GM21367 (cell line): ENCODE measurements at regions not wholly inside any gene's neighbourhood (a gene's known extent, or its start where the extent isn't known, plus 50 kb on each side); places are given as distances from the start of the nearest gene placed in this dataset.

Source experiments
- ATAC-seq: cut with Tn5 transposase; IDR thresholded peaks from one replicate; pipeline ENCODE4 v1.9.1; 2021; ENCODE audit not compliant: unreplicated experiment

DNA sequence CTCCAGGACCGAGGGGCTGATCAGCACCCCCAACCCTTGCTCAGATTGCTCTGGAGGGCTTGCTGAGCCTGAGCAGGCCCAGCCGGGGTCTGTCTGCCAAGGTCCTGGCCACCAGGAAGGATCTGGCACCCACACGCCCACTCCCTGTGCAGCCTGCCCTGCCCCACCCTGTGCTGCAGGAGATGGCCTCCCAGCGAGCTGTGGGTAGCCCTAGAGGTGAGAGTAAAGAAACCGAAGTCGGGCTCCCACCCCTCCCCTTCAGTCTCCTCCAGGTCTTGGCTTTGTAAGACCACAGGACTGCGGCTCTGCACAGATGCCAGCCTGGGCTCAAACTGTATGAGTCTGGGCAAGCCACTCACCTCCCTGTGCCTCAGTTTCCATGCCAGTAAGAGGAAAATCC is 307.8 kb downstream of the BCL11B start:
- no peak for ATAC-seq

DNA sequence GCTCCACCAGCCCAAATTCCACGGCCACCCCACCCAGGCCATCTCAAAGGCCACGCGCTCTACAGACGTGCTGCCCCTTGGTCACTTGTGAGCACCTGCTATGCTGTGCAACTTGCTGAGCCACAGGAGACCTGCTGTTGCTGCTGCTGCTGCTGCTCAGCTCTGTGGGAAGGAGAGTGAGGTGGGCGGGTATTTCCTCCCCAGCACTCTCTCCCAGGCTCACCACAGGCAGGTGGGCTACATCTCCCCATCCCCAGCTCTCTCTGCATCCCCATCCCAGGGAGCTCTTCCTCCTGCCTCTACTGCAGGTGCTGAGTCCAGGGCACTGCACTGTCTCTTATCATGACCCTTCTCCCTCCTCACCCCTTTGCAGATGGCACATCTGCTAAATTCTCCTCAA is 306.9 kb downstream of the BCL11B start:
- ATAC-seq = no peak

DNA sequence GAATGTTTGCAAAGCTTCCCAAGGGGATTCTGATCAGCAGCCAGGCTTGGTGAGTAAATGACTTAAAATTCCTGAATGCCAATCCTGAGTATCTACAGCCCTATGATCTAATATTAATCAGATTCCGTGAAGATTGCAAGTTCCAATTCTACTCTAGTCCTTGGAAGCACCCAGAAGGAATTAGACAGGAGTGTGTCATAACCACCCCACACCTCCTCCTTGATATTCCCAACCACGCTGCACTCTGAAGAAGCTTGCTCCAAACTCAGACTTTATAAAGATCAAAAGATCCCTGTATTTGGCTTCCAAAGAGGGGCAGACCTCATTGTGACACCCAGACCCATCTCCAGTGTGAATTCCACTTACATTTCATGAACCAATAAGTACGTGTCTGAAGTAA is 306.0 kb downstream of the BCL11B start:
- ATAC-seq = no peak

DNA sequence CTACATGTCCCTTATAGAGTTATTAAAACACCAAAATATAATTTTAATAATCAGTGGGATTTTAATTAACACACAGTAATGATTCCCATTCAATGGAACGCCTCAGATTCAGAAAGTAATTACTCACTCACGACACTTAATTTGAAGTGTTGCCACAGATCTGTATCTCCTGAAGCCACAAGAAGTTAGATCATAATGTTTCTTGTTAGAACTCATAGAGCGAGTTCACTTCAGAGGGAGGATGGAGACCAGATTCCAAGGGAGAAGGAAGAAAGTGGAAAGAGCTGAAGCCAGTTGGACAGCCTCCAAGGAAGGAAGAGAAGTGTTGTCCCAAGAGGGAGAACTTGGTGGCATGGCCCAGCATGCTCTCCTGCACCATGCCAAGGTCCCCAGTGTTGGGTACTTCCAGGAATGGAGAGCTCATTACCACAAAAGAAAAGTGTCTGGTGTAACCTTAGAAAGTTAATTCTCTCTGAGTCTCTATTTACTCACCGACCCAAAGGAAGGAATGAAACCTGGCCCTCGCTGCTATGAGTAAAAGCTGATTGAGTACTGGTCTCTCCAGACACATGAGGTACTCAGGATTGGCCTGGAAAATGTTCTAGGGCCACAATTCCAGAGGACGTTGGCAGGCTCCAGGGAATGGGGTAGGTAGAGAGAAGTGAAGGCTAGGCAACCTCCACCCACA is 305.4 kb downstream of the BCL11B start:
- ATAC-seq = no peak

DNA sequence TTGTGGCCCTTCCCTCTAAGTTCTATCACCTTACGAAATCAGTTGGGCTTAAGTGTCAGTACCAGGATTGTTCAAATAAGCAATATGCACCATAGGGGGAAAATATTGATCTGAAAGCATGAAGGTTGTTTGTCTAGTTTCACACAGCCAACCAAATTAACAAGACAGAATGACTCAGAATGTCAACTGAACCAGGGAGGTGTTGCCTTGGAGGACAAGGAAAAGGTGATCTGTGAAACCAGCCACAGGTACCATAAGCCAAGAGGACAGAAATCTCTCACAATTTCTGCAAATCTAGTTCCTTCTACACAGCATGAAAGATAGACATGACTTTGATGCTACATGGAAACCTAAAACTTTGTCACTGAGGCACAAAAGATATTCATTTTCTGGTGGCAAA is 297.9 kb downstream of the BCL11B start:
- no peak for ATAC-seq

DNA sequence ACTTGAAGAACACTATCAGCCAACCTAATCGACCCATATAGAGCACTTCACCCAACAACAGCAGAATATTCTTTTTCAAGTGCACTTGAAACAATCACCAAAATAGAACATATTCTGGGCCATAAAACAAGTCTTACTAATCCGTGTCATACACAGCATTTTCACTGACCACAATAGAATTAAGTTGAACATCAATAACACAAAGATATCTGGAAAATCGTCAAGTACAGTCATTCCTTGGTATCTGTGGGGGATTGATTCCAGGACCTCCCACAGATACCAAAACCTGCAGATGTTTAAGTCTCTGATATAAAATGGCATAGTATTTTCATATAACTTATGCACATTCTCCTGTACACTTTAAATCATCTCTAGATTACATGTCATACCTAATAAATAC is 295.7 kb downstream of the BCL11B start:
- ATAC-seq = no peak

DNA sequence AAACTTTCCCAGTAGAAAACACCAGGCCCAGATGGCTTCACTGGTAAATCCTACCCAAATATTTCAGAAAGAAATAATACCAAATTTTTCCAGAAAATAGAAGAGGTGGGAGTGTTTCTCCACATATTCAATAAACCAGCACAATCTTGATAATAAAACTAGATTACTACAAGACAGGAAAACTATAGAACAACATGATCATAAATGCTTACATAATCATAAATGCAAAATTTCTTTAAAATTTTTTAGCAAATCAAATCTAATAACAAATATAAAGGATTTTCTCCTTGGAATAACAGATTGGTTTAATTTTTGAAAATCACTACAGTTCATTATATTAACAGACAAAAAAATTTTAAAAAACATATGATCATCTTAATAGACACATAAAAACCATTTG is 294.5 kb downstream of the BCL11B start:
- ATAC-seq = no peak

DNA sequence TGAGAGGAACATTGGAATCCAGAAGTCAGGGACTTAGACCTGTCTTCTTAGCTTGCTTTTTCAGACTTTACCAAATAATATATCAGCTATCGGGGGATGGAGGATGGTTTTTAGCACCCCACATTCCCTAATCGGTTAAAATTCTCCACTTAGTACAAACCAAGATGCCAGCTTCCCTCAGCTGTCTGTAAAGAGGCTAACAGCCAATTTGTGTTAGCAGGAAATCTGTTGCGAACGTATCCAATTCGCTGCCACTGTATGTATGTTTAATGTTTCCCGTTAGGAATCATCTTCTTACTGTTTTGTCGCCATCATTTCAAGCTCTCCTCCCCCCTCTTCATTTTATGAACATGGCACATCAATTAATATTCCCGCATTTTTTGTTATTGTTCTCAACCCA is 289.0 kb downstream of the BCL11B start:
- no peak for ATAC-seq

DNA sequence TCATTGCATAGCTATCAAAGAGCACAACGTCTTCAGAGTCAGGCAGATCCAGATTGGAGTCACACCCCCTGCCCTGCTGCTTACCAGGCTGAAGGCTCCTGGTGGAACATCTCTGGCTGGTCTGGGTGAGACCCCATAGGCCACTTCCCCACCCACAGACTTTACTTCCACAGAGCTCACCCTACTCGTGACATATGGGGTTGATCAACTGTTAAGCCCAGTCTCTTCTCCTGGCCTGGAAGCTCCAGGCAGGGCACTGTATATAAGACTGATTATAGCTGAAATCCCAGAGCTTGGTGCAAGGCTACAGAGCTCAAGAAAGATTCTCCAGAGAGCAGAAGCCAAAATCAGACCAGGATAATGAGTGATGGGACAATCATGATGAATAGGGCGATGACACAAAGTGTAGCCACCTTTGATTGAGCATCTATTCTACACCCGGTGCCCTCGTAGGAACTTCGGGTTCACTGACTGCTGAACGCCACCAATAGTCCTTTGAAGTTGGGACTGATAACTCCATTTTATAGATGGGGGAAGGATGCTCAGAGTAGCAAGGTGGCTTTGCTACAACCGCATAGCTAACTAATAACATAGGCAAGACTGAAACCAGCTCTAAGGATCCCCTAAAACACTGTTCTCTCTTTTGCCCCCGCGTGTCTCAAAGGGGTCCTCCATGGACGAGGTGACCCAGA is 287.8 kb downstream of the BCL11B start:
- ATAC-seq = no peak

DNA sequence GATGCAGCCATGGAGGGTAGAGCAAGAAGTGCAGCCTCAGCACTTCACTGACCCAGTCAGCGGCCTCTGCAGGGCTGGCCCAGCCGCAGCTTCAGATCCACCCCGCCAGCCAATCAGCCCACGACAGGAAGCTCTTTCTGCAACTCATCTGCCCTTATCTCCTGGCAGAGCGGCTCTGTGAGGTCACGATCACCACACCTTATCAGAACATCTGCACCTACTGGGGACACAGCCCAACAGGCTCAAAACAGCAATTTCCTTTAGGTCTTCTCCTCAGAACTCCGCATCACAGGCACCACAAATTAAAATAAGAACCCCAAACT is 287.3 kb downstream of the BCL11B start:
- no peak for ATAC-seq

DNA sequence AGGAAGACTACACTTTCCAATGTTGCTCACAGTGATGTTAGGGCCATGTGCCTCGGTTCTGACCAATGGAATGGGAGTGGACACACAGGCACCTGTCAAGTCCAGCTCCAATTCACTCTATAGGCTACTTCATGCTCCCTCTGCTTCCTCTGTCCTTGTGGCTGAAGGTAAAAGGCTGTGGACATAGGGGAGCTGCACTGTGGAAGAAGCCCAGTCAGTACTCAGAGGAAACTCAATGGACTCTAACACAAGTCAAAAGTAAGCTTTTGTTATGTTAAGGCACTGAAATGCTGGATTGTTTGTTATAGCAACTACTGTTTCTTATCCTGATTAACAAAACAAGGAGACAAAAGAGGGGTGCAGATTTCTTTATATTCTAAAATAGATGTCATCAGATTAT is 278.2 kb downstream of the BCL11B start:
- no peak for ATAC-seq

DNA sequence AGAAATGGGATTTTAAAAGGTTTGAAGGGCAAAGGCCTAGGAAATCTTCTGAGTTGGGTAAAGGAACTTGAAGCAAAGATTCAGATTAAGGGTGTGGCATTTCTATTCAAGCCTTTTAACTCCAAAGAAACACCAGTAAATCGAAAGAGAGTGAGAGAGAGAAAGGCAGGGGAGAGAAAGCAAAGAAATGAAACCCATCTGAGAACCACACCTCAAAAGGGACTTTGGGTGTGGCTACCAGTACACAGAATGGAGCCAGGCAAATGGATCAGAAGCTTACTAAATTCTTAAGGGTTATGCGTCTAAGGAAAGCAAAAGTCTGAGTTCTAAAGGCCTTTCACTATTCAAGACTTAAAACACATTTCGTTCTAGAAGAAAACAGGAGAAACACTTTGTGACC is 277.4 kb downstream of the BCL11B start:
- ATAC-seq = no peak

DNA sequence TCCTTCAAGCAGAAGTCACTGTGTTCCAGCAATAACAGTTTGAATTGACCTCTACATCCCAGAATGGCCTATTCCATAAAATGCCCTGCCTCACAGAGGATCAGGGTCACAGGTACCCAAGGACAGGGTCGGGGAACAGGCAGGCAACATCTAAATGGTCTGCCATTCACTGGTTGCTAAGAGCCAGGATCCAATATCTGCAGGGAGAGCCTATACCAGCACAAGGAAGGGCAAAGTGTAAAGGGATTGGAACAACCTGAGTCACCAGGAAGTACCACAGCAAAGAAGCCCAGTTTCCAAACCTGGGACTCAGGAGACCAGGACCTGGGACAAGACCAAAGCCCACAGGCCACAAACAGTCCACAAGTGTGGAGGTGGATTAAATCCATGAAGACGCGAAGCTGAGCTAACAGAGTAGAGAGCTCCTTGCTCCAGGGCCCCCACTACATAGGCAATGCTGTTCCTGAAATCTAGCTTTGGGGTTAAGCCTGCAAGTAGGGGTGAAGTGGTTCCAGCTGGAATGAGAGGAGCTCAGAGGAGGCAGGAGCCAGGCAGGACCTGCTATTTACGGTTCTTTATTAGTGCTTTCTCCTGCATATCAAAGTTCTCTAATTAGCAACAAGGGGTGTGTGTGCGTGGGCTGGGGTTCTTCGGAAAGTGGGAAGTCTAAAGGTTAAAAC is 274.3 kb downstream of the BCL11B start:
- no peak for ATAC-seq

DNA sequence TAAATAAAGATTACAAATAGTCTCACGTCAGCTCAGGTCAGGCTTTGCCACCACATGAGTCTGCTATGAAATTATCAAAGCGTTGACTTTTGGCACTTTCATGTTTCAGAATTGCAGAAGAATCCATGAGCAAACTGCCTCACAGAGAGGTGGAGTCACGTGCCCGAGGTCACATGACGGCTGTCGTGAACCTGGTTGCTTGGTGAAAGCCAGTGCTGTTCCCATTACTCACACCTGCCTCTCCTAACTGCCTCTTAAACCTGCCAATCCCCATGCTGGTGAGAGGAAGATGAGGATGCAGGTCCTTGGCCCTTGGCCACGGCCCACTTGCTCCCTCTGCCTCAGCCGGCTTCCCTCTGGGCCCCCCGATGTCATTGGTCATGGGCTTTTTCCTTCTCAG is 272.7 kb downstream of the BCL11B start:
- ATAC-seq = no peak

DNA sequence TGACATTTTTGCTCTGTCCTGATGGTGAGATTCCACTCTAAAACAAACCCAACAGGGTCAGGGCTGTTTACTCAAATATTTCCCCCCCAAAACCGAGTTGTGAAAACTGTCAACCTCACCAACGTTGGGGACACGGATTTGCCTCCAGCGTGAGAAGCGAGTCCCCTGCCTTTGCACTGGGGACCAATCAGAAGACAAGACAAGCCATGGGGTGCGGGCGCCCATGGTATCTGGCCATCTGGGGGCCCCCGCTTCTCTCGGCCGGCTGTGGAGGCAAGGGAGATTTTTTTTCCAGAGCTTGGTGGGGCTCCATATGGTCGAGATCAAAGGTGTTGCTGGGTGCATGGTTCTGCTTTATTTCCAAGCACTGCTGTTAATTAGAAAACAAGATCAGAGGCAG is 272.1 kb downstream of the BCL11B start:
- ATAC-seq = no peak

DNA sequence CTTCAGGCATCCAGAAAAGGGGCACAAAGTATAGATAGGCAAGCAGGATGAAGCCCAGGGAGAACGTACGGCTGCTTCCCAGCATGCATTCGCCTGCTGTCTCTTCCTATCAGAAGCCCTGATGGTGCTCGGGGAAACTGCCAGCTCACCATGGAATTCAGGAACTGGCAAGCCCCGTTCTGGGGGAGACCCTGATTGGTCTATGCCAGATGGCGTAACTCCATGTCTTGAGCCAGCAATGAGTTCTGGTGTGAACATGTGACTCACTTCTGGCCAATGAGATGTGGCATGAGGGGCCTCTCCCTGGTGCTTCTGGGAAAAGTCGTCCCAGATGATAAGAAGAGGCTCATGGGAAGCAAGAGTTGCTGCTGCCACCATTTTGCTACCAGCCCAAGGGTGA is 270.8 kb downstream of the BCL11B start:
- ATAC-seq = no peak

DNA sequence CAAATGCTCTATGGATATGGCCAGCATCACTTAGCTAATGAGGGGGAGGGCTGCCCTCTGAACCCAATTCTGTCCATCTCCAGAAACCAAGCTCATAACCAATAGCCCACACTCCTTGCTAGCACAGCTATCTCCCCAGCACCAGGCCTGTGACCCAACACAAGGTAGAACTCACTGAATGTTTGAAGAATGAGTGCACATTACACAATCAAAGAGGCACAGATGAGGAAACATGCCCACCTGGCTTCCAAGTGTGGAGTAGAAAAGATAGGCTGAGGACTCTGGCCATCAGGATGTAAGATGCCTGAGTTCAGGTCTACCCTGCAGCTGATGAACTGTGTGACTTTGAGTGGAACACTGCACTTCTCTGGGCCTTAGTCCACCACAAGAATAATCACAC is 268.4 kb downstream of the BCL11B start:
- no peak for ATAC-seq

DNA sequence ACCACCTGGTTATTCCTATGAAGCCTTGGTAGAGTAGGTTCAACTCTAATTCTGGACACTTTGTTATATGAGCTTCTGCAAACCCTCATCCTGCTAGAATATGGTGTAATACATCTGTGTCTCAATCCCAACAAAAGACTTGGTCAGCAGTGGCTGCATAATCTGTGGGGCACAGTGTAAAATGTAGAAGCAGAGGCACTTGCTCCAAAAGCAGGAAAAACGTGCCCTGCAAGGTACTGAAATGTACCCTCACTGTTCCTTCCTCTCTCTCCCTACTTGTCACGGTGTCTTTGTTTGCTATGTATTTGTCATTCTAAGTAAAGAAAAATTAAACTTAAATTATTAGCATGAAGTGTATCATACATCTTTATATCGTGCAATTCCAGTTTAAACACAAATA is 267.9 kb downstream of the BCL11B start:
- ATAC-seq = no peak

DNA sequence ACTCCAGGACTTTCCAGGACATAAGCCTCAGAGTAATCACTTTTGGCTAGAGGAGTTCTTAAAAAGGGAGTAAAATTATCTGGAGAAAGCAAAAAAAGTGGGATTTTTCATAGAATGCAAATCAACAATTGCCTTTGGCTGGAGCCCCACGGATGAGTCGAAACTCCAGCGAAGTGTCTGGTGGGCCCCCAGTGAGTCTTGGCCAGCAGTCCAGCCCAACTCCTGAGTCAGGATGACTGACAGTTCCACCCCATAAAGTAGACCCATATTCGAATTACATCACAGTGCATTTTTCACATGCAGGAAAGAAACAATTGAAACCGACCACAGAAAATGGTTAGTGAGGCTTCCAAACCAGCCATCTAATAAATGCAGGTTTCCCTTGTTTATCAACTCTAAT is 265.7 kb downstream of the BCL11B start:
- no peak for ATAC-seq

DNA sequence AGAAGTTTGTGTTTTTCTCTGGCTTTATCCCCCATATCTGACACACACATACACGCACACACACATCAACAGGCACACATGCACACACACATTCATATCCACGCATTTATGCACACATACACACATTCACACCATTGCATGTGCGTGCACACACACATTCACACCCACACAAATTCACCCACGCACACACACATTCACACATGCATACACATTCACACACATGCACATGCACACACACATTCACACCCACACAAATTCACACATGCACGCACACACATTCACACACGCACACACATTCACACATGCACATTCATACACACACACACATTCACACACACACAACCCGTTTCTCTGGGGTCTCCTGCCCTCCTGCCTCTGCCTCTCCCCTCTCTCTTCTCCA is 264.2 kb downstream of the BCL11B start:
- ATAC-seq = no peak

DNA sequence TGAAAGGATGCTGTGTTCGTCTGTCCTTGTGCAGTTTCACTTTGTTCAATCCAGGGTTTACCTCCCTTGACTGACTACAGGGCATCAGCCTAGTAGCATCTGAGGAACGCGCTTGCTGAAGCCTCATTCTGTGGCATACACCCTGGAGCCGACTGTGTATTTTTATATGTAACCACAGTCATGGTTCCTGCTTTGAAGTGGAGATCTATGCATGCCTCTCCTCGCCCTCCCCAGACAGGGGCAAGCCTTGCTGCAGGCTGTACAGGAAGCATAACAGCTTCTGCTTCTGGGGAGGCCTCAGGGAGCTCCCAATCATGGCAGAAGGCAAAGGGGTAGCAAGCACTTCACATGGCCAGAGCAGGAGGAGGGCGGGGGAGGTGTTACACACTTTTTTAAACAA is 262.1 kb downstream of the BCL11B start:
- ATAC-seq = no peak

DNA sequence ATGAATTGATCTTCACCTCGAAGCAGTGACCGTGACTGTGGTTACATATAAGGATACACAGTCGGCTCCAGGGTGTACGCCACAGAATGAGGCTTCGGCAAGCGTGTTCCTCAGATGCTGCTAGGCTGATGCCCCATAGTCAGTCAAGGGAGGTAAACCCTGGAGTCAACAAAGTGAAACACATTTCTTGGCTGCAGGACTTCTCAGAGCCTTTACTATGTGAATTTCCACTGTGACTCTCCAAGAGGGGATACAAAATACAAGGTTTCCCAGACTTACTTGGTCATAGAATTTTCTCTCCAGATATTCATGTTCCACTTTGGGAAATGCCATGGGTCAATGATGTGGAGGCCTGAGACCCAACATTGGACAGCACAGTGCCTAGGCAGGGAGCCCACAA is 260.6 kb downstream of the BCL11B start:
- ATAC-seq = no peak

DNA sequence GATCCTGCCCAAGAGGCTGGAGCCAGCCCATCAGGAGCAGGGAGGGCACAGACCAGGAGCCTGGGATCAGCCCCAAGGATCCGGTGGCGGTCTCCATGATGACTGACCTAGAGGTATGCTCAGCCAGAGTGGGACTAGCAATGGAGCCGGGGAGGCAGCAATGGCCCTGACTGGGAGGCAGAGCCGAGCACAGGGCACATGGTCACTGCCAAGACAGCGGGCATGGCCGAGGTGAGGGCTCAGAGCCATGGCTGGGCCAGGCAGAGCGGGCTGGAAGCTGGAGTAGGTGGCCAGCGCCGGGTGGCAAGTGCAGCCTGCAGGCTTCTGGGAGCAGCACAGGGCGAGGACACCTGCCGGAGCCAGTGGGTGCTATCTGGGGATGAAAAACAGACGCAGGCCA is 259.3 kb downstream of the BCL11B start:
- no peak for ATAC-seq
